ENCODE measurements at regions not wholly inside any gene's neighbourhood (a gene's known extent, or its start where the extent isn't known, plus 50 kb on each side); places are given as distances from the start of the nearest gene placed in this dataset.
A peak's percentile ranks its signal among the peaks of the same experiment; 100 is the strongest.
"Not testable (repeated sequence)": the region's sequence is repeated elsewhere in the genome, so short reads cannot be mapped to it uniquely, and the experiment has no call there.

GRCh38 chr15:98324341-98324970 is 323.9 kb upstream of the IGF1R start:
- no peak for DNase-seq (ENCODE audit: low spot score)

- DNase-seq (ENCODE audit: low spot score) = no peak
These were observed 321.5 kb upstream of the IGF1R start for GRCh38 chr15:98326804-98327203.

- DNase-seq (ENCODE audit: low spot score) = no peak
These were observed 318.1 kb upstream of the IGF1R start for GRCh38 chr15:98330258-98330657.

- DNase-seq (ENCODE audit: low spot score) = no peak
These were observed 317.5 kb upstream of the IGF1R start for GRCh38 chr15:98330692-98331435.

GRCh38 chr15:98331676-98332075 is 316.7 kb upstream of the IGF1R start:
- DNase-seq (ENCODE audit: low spot score) = no peak

GRCh38 chr15:98333251-98333650 is 315.1 kb upstream of the IGF1R start:
- no peak for DNase-seq (ENCODE audit: low spot score)

- no peak for DNase-seq (ENCODE audit: low spot score)
These were observed 305.4 kb upstream of the IGF1R start for GRCh38 chr15:98342911-98343310.

- DNase-seq (ENCODE audit: low spot score) = no peak
These were observed 303.7 kb upstream of the IGF1R start for GRCh38 chr15:98344591-98344990.

GRCh38 chr15:98347001-98347400 is 301.3 kb upstream of the IGF1R start:
- DNase-seq (ENCODE audit: low spot score) = no peak

- DNase-seq (ENCODE audit: low spot score) = no peak
These were observed 300.5 kb upstream of the IGF1R start for GRCh38 chr15:98347866-98348265.

GRCh38 chr15:98350276-98350675 is 298.1 kb upstream of the IGF1R start:
- no peak for DNase-seq (ENCODE audit: low spot score)

GRCh38 chr15:98358274-98358673 is 290.1 kb upstream of the IGF1R start:
- DNase-seq (ENCODE audit: low spot score) = not testable (repeated sequence)

- peak; percentile 25 for DNase-seq (ENCODE audit: low spot score)
These were observed 289.4 kb upstream of the IGF1R start for GRCh38 chr15:98358971-98359370.

- no peak for DNase-seq (ENCODE audit: low spot score)
These were observed 284.9 kb upstream of the IGF1R start for GRCh38 chr15:98363416-98363815.

GRCh38 chr15:98363955-98364354 is 284.4 kb upstream of the IGF1R start:
- DNase-seq (ENCODE audit: low spot score) = no peak

- no peak for DNase-seq (ENCODE audit: low spot score)
These were observed 279.1 kb upstream of the IGF1R start for GRCh38 chr15:98369081-98369716.

- DNase-seq (ENCODE audit: low spot score) = no peak
These were observed 272.6 kb upstream of the IGF1R start for GRCh38 chr15:98375513-98376340.

GRCh38 chr15:98380721-98381120 is 267.6 kb upstream of the IGF1R start:
- DNase-seq (ENCODE audit: low spot score) = no peak

- no peak for DNase-seq (ENCODE audit: low spot score)
These were observed 266.9 kb upstream of the IGF1R start for GRCh38 chr15:98381446-98381845.

GRCh38 chr15:98382139-98382538 is 266.2 kb upstream of the IGF1R start:
- DNase-seq (ENCODE audit: low spot score) = no peak

GRCh38 chr15:98383571-98383970 is 264.8 kb upstream of the IGF1R start:
- DNase-seq (ENCODE audit: low spot score) = no peak

GRCh38 chr15:98384328-98385029 is 263.9 kb upstream of the IGF1R start:
- no peak for DNase-seq (ENCODE audit: low spot score)

Measured in mucosa of gallbladder (tissue), 1 donor.